Motor neuron (in vitro differentiated cells): ENCODE measurements at regions not wholly inside any gene's neighbourhood (a gene's known extent, or its start where the extent isn't known, plus 50 kb on each side); places are given as distances from the start of the nearest gene placed in this dataset.
A peak's percentile ranks its signal among the peaks of the same experiment; 100 is the strongest.
"Not testable (repeated sequence)": the region's sequence is repeated elsewhere in the genome, so short reads cannot be mapped to it uniquely, and the experiment has no call there.

Experiments
- ATAC-seq, 8 experiments: fragments of 200-7000 bp; cut with Tn5 transposase; replicated peaks in 6 of 8; 2 replicates each; pipeline ENCODE4 v1.8.0; 2021; ENCODE audit warnings: mild to moderate bottlenecking in 8 of 8, moderate library complexity in 8 of 8
- H3K27ac ChIP-seq, 2 donors: fragments of 250-450 bp; sonication (Bioruptor Pico); 2 replicates each; pipeline ENCODE4 v1.9.0; 2021; ENCODE audit warnings: antibody characterized with exemption in 2 of 2, mild to moderate bottlenecking in 2 of 2, moderate library complexity in 1 of 2
- H3K4me1 ChIP-seq, 2 donors: fragments of 250-450 bp; sonication (Bioruptor Pico); replicated peaks in 1 of 2; 2 replicates each; pipeline ENCODE4 v1.6.1; 2021; ENCODE audit warnings: antibody characterized with exemption in 2 of 2, mild to moderate bottlenecking in 2 of 2, moderate library complexity in 1 of 2
- H3K4me3 ChIP-seq, 5 donors: fragments of 250-450 bp; sonication (Bioruptor Pico); 2 replicates each; pipeline ENCODE4 v1.9.0; 2021; ENCODE audit warnings: antibody characterized with exemption in 5 of 5, mild to moderate bottlenecking in 5 of 5, moderate library complexity in 4 of 5
- WGBS, 10 experiments: fragments of 450-650 bp; shearing (Covaris generic); methylation state at CpG; one replicate each; pipeline ENCODE4 v1.0.0; 2022; 5-methylcytosine and 5-hydroxymethylcytosine counted together
- in situ Hi-C, 9 experiments: fragments of 400-800 bp; cut with MboI; loops; one replicate each; pipeline ENCODE4 v1.15.0; 2021; ENCODE audit warnings: low sequenced_read_pairs in 9 of 9, low pct_unique_long_range_greater_than_20kb in 2 of 9; ENCODE audit not compliant: unreplicated experiment in 9 of 9

DNA sequence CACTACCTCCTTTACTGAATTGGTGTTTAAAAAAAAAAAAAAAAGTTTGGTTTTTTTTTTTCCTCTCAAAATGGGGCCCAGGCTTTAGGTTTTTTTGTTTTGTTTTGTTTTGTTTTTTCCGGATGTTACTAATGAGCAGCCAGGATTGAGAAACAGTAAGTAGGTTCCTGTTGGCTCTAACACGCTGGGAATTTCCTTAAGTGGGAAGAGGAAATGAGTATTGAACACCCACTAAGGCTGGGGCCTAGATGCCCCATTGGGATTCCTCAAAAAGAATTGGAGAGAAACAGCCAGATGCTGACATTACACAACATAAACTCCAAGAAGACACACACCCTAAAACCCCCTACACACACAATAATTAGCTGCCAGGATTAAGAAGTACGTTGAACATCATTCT, 102.2 kb upstream of the NANOS1 start:
- WGBS, 10 experiments = 8 to 93% (median 81%) methylated on average over 2 of the region's 3 CpGs; no CpG with 5 or more reads in 3 of the 10 experiments
- Histone ChIP-seq H3K27ac (no peak overlapping the region), H3K4me1 (peaks cover 0 to 11% of the 10 kb centered on the region in 2 donors), H3K4me3 (no peak overlapping the region)
- in situ Hi-C loops = no loop called here
- no peak for ATAC-seq

GRCh38 chr10:118930614-118931013, 98.9 kb upstream of the NANOS1 start:
- 0 to 100% (median 60%) methylated on average over 1 of the region's 1 CpG for WGBS, 10 experiments
- Histone ChIP-seq H3K27ac (no peak overlapping the region), H3K4me3 (no peak overlapping the region), H3K4me1 (peaks cover 0 to under 1% of the 10 kb centered on the region in 2 donors)
- ATAC-seq = no peak
- in situ Hi-C loops = no loop called here

GRCh38 chr10:118931436-118931835, 98.1 kb upstream of the NANOS1 start:
- WGBS, 10 experiments = 0 to 71% (median 57%) methylated on average over 1 of the region's 1 CpG; no CpG with 5 or more reads in 3 of the 10 experiments
- no peak for ATAC-seq
- H3K27ac ChIP-seq = no peak overlapping the region
- no peak overlapping the region for H3K4me3 ChIP-seq
- H3K4me1 ChIP-seq = no peaks in the 10 kb centered on the region
- in situ Hi-C loops = no loop called here

GRCh38 chr10:118932154-118932553, 97.4 kb upstream of the NANOS1 start:
- H3K27ac ChIP-seq, in situ Hi-C loops, H3K4me3 ChIP-seq, H3K4me1 ChIP-seq, ATAC-seq: not testable (repeated sequence)
- WGBS, 10 experiments = 67 to 100% (median 100%) methylated on average over 1 of the region's 1 CpG; no CpG with 5 or more reads in 2 of the 10 experiments

- ATAC-seq = no peak
- WGBS, 10 experiments = 50 to 85% (median 77%) methylated on average over 1 to 3 of the region's 3 CpGs
- H3K4me3 ChIP-seq = no peak overlapping the region
- in situ Hi-C loops = no loop called here
- no peak overlapping the region for H3K27ac ChIP-seq
- no peaks in the 10 kb centered on the region for H3K4me1 ChIP-seq
Measured at GRCh38 chr10:118937226-118937625, 92.3 kb upstream of the NANOS1 start.

DNA sequence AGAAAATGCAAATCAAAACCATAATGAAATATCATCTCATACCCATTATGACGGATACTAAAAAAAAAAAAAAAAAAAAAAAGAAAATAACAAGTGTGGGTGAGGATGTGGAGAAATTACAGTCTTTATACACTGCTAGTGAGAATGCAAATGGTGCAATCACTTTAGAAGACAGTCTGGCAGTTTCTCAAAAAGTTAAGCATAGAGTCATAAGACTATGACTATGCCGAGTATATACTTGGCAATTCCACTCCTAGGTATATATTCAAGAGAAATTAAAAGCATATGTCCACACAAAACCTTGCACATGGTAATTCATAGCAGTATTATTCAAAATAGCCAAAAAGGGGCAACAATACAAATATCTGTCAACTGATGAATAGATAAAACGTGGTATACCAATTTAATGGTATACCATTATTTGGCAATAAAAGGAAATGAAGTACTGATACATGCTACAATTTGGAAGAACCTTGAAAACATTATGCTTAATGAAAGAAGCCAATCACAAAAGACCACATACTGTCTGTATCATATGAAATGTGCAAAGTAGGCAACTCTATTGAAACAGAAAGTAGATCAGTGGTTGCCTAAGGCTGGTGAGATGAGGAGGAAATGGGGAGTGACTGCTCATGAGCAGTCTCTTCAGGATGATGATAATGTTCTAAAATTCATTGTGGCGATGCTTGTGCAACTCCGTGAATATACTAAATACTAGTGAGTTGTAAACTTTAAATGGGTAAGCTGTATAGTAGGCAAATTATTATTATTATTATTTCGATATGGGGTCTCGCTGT, 90.1 kb upstream of the NANOS1 start:
- Histone ChIP-seq H3K4me3 (no peak overlapping the region), H3K27ac (no peak overlapping the region), H3K4me1 (no peaks in the 10 kb centered on the region)
- peak in 2 of 8 experiments; percentile 98 for ATAC-seq
- WGBS, 10 experiments = 41 to 91% (median 71%) methylated on average over 3 to 7 of the region's 7 CpGs; no CpG with 5 or more reads in 1 of the 10 experiments
- in situ Hi-C loops = no loop called here

GRCh38 chr10:118940386-118940785, 89.1 kb upstream of the NANOS1 start:
- Histone ChIP-seq H3K27ac (no peak overlapping the region), H3K4me1 (peaks cover 5 to 7% of the 10 kb centered on the region in 2 donors), H3K4me3 (no peak overlapping the region)
- no peak for ATAC-seq
- 27 to 88% (median 68%) methylated on average over 1 of the region's 1 CpG; no CpG with 5 or more reads in 2 of the 10 experiments for WGBS, 10 experiments
- in situ Hi-C loops = no loop called here

DNA sequence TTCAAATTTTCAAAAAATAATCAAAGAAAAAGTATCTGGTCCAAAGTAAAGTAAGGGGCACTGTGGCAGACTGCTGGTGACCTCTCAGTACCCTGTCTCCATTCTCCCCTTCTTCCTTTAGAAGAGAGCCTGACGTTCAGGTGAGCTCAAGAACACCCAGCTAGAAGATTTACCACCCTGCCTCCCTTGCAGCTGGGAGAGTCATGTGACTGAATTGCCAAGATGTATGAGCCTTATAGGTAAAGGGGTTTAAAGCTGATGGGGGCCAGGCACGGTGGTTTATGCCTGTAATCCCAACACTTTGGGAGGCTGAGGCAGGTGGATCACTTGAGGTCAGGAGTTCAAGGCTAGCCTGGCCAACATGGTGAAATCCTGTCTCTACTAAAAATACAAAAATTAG, 86.3 kb upstream of the NANOS1 start:
- Histone ChIP-seq H3K4me3 (no peak overlapping the region), H3K27ac (no peak overlapping the region), H3K4me1 (peaks cover 7 to 9% of the 10 kb centered on the region in 2 donors)
- 0 to 65% (median 39%) methylated on average over 1 to 2 of the region's 2 CpGs; no CpG with 5 or more reads in 6 of the 10 experiments for WGBS, 10 experiments
- in situ Hi-C loops = no loop called here
- no peak for ATAC-seq

DNA sequence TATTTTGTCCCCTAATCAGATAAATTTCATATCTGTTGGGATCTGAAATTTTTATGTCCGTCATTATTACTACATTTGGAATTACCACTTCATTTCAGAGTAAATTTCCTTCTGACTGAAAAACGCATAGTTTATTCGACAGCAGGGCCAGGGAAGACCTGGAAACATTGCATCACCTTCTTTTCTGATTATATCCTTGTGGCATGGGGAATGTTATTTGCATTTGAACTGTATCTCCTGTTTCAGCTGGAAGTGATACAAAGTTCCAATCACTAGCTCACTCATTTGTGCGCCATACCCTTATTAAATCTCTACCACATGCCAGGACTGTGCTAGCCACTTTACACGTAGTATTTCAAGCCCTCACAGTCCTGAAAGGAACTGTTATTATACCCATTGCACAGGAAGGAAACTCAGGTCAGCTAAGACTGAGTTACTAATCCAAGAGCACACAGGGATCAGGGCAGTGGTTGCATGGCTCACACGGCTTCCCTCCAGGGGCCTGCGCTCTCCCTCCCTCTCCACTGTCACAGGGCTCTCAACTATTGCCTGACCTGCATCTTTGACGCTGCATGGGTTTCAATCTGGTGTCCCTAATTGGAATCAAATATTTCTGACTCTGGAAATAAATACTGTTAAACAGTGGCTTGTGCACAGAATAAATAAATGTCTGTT, 84.4 kb upstream of the NANOS1 start:
- in situ Hi-C loops = no loop called here
- WGBS, 10 experiments = 21 to 94% (median 64%) methylated on average over 2 to 7 of the region's 8 CpGs
- ATAC-seq = peak; percentile 28 to 65 (median 51)
- H3K27ac ChIP-seq = no peak overlapping the region
- peaks cover 7 to 14% of the 10 kb centered on the region in 2 donors for H3K4me1 ChIP-seq
- H3K4me3 ChIP-seq = no peak overlapping the region

DNA sequence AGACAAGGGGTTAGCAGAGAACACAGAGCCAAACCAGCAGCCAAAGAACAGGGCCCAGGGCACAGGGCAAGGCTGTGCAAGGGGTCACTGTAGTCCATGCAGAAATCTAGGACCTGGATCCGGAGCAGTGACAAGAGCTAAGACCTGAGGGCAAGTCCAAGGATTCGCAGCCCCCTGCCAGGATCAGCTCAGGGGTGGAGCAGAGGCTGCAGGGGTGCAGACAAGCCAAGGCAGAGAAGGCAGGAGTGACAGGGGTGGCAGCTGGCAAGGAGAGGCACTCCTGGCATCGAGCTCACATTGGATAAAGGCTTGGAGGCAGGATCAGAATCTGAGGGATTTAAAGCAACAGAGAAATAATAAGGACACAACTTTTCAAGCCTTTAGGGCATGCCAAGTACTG, 80.7 kb upstream of the NANOS1 start:
- ATAC-seq = no peak
- 0 to 92% (median 33%) methylated on average over 1 to 3 of the region's 3 CpGs; no CpG with 5 or more reads in 3 of the 10 experiments for WGBS, 10 experiments
- in situ Hi-C loops = no loop called here
- Histone ChIP-seq H3K27ac (no peak overlapping the region), H3K4me3 (no peak overlapping the region), H3K4me1 (peaks cover 26 to 30% of the 10 kb centered on the region in 2 donors)

- peak in 3 of 8 experiments; percentile 36 to 54 (median 45) for ATAC-seq
- in situ Hi-C loops = no loop called here
- peaks cover 19 to 24% of the 10 kb centered on the region in 2 donors for H3K4me1 ChIP-seq
- H3K27ac ChIP-seq = no peak overlapping the region
- WGBS, 10 experiments = 0 to 100% (median 80%) methylated on average over 1 of the region's 1 CpG; no CpG with 5 or more reads in 5 of the 10 experiments
- H3K4me3 ChIP-seq = no peak overlapping the region
Measured at GRCh38 chr10:118950190-118950680, 79.3 kb upstream of the NANOS1 start.

DNA sequence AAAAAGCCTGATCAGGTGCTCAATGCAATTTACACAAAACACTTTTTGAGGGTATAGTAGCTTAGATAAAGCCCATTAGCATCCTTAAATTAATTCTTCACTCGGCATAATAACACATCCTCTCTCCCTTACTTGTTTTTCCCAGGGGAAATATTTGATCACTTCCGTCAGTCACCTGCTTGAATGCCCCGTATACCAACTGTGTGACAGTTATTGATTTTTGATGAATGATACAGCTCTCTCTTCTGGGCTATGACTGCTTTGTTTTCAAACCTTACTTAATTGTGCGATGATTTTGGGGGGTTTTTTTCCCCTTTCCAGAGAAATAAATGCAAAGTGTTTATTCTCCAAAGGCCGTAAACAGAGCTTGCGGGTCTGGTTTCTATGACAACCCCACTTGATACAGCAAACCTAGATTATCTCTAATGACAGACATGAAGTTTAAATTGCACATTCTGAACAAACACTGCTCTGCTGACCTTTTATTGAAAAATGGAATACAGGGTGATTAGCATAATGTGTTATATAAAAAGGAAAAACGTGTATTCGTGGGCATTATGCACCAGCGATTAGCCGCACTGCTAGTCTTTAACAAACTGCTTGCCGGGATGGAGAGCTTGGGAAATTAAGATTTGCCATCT, 78.4 kb upstream of the NANOS1 start:
- peaks cover 19 to 21% of the 10 kb centered on the region in 2 donors for H3K4me1 ChIP-seq

More for the DNA sequence above, 78.4 kb upstream of the NANOS1 start:
- Histone ChIP-seq H3K4me3 (no peak overlapping the region), H3K27ac (no peak overlapping the region)
- 53 to 80% (median 68%) methylated on average over 4 to 11 of the region's 11 CpGs for WGBS, 10 experiments
- in situ Hi-C loops = no loop called here
- peak in 6 of 8 experiments; percentile 48 to 80 (median 72) for ATAC-seq
